SK-N-SH (cell line): ENCODE measurements at regions not wholly inside any gene's neighbourhood (a gene's known extent, or its start where the extent isn't known, plus 50 kb on each side); places are given as distances from the start of the nearest gene placed in this dataset.

Experiments used
- CHD2 ChIP-seq: fragments of 150-350 bp; IDR thresholded peaks from 2 replicates; pipeline ENCODE4 v1.6.1; 2018; ENCODE audit warnings: low read length; ENCODE audit not compliant: partially characterized antibody
- CTCF ChIP-seq: fragments of 200-600 bp; sonication (generic); IDR thresholded peaks from 2 replicates; pipeline ENCODE4 v1.6.1; 2017; ENCODE audit warnings: antibody characterized with exemption, mild to moderate bottlenecking, moderate library complexity
- EP300 ChIP-seq, 2 experiments: IDR thresholded peaks; 2 replicates each; pipeline versions ENCODE4 v1.4.0 to v1.6.1; 2012; ENCODE audit warnings: borderline replicate concordance in 1 of 2, low read depth in 1 of 2, low read length in 1 of 2
- GABPA ChIP-seq: IDR thresholded peaks from 2 replicates; pipeline ENCODE4 v1.4.0; 2012; ENCODE audit warnings: low read depth, mild to moderate bottlenecking
- POLR2AphosphoS5 ChIP-seq: IDR thresholded peaks from 2 replicates; pipeline ENCODE4 v1.6.1; 2012; ENCODE audit warnings: low read depth, low read length
- RCOR1 ChIP-seq: fragments of 150-350 bp; IDR thresholded peaks from 2 replicates; pipeline ENCODE4 v1.6.1; 2017; ENCODE audit warnings: antibody characterized with exemption, low read length
- TAF1 ChIP-seq: IDR thresholded peaks from 2 replicates; pipeline ENCODE4 v1.6.1; 2012; ENCODE audit warnings: low read depth, mild to moderate bottlenecking, low read length, moderate library complexity, borderline replicate concordance
- TEAD4 ChIP-seq: IDR thresholded peaks from 2 replicates; pipeline ENCODE4 v1.4.0; 2012; ENCODE audit warnings: mild to moderate bottlenecking, borderline replicate concordance; ENCODE audit not compliant: insufficient read depth

- no peak for TF ChIP-seq EP300 (IDR thresholded peaks at IDR 0.05; ENCODE audit: borderline replicate concordance in 1 of 2, low read depth in 1 of 2, low read length in 1 of 2)
- TF ChIP-seq TEAD4, result no peak
- no peak for TF ChIP-seq RCOR1
- TF ChIP-seq POLR2AphosphoS5, result no peak
- TF ChIP-seq CTCF, result no peak
- no peak for TF ChIP-seq TAF1
- no peak for TF ChIP-seq CHD2
- TF ChIP-seq GABPA, result no peak
Measured at GRCh38 chr16:80299416-80299815, 241.4 kb upstream of the DYNLRB2 start.
